NCI-H2171 treated with DMSO at 0.1 percent for 48 hours (cell line): ENCODE measurements at regions not wholly inside any gene's neighbourhood (a gene's known extent, or its start where the extent isn't known, plus 50 kb on each side); places are given as distances from the start of the nearest gene placed in this dataset.
A peak's percentile ranks its signal among the peaks of the same experiment; 100 is the strongest.

Experiments
- DNase-seq: peaks from one replicate; lab custom pipeline; 2025; lab: John Stamatoyannopoulos, UW

- no peak for DNase-seq
Measured at GRCh38 chr20:22794200-22794599, 209.8 kb upstream of the FOXA2 start.

DNA sequence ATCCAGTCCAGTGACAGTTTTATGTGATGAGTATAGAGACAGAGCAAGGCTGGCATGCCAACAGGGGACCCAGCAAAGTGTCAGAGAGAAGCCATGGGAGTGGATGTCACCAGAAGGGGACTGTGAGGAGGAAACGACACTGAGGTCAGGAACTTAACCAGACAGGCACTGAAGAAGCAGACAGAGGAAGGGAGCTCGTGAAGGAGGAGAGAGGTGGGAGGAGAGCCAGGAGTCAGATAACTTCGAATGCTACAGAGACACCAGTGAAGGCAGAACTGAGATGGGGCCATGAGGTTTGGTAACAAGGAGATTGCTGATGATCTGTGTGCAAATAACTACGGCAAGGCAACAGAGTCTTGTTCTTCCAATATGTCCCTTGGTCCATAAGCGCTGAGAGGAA lies 211.1 kb upstream of the FOXA2 start:
- DNase-seq = no peak

GRCh38 chr20:22795871-22796270 lies 211.5 kb upstream of the FOXA2 start:
- no peak for DNase-seq

DNA sequence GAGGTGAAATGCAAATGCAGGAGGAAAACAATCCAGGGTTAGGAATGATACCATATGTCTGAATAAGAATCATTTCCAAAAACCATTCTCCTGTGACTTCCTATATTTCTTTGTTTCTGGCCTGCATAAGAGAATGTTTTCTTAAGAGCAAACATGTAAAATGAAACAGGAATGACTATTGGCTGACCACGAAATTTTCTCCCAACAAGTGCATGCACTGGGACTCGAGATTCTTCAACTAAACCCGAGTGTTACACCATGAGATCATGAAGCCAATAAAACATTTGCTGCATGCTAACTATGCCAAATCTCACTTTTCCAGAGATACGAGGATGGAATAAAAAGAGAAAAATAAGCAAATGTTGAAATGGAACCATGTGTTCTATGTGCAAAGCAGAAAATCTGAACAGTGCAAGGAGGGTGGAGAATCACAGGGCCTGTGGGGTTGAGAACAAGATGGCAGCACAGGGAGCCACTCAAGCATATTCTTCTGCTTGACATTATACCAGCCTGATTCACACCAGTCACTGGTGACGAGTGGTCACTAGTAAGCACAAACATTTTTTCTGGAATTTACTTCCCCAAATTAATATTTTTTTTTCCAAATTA lies 212.2 kb upstream of the FOXA2 start:
- DNase-seq = no peak

GRCh38 chr20:22797103-22797502 lies 212.7 kb upstream of the FOXA2 start:
- DNase-seq = no peak

DNA sequence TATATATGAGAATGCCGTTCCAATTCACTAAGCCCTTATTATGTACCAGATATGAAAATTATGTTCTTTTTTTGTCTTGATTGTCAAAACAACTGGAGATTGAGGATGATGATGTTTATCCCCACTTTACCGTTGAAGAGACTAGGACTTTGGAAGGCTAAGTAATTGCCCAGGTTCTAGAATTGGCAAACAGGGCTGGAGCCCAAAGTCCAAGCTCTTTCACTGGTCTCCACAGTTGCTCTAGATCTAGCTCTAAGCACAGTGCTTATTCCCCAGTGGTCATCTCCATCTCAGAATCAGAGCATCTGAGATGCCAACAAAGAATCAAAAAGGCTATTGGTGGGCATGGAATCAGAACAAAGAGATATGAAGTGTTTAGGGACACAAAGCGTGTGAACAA lies 215.3 kb upstream of the FOXA2 start:
- no peak for DNase-seq

- DNase-seq = no peak
Measured at GRCh38 chr20:22800129-22800528, 215.8 kb upstream of the FOXA2 start.

- no peak for DNase-seq
Measured at GRCh38 chr20:22801528-22801927, 217.2 kb upstream of the FOXA2 start.

DNA sequence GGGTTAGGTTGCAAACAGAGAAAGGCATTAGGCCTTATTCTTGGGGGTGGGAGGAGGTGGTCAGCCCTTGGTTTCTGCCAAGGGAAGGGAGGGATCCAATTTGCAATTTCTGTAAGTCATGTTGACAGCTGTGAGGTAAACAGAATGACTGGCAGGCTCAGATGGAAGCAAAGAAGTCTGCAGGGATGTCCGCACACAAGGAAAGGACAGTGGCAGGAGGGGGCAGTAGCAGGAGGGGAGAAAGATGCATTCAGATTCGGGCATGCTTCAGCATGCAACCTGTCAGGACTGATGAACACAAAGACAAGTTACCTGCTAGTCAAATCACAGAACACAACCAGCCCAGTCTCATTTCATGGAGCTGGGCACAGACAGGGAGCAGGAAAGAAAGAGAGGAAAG lies 217.9 kb upstream of the FOXA2 start:
- no peak for DNase-seq

GRCh38 chr20:22805219-22805618 lies 220.8 kb upstream of the FOXA2 start:
- DNase-seq = no peak

DNA sequence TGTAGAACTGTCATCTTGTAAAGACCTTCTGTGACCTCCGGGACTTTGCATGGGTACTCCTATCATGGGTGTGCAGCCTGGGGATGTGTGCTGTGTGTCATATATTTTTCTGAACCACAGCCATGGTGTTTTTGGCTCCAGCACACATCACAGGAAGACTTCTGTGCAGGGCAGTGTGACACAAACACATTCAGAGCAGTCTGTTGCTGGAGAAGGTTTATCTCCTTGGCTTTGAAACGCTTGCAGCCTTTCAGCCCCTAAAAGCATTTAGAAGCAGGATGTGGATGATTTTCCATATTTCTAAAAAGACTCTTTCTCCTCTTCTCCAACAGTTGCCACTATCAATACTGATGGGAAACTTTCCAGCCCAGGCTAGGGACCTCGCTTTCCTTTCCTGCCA lies 221.6 kb upstream of the FOXA2 start:
- no peak for DNase-seq

DNA sequence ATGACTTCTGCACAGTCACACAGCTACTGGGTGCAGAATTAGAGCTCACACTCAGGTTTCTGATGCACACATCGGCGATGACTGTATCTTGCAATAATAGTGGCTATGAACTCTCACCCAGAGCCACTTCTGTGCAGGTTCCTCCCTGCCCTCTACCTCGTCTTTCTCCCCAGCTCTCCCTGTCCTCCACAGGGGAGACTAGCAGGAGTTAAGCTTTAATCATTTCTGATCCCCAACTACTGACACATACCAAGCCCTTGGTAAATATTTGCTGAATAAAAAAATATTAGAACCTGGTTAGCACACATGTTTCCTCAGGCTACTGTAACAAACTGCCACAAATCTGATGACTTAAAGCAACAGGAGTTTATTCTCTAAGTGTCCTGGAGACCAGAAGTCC lies 222.7 kb upstream of the FOXA2 start:
- DNase-seq = no peak

DNA sequence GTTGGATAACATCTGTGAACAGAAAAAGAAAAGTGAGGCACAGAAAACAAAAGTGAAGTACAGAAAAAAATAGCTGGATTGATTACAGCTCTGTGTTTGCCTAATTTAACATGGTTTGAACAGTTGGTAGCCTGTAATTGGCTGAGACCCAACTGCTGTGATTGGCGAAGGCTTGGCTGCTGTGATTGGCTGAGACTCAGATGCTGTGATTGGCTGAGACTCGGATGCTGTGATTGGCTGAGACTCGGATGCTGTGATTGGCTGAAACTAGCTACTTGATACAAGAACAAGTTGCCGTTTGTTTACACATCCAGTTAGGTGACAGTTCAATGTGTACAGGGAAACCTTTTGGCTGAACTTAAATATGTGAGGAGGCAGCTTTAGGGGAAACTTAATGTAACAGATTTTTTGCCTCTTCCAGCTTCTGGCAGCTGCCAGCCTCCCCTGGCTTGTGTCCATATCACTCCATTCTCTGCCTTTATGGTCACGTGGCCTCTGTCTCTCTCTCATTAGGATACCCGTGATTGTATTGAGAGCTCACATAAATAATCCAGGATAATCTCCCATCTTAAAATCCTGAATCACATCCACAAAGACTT lies 223.4 kb upstream of the FOXA2 start:
- peak; percentile 32 for DNase-seq

DNA sequence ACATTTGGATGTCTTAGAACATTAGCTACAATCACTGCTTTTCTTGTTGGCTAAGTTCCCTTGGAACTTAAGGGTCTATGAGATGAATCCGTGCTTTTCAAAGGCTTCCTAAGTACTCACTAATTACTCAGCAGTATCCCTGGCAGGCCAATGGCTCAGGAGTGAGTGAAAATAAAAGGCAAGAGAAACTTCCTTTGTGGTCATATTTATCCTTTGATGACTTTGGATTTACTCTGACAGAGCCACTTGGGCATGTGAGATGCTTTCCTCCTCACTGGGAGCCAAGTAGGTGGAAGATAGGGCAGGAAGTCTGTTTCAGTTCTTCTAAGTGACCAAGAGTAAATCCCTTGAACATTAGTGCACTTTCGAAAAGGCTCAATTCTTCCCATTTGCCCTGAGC lies 224.3 kb upstream of the FOXA2 start:
- DNase-seq = no peak

- DNase-seq = no peak
Measured at GRCh38 chr20:22810030-22810429, 225.1 kb upstream of the SSTR4 start.

GRCh38 chr20:22810626-22811569 lies 224.2 kb upstream of the SSTR4 start:
- DNase-seq = no peak

GRCh38 chr20:22814471-22815205 lies 220.5 kb upstream of the SSTR4 start:
- no peak for DNase-seq

GRCh38 chr20:22815206-22815551 lies 219.9 kb upstream of the SSTR4 start:
- DNase-seq = no peak

DNA sequence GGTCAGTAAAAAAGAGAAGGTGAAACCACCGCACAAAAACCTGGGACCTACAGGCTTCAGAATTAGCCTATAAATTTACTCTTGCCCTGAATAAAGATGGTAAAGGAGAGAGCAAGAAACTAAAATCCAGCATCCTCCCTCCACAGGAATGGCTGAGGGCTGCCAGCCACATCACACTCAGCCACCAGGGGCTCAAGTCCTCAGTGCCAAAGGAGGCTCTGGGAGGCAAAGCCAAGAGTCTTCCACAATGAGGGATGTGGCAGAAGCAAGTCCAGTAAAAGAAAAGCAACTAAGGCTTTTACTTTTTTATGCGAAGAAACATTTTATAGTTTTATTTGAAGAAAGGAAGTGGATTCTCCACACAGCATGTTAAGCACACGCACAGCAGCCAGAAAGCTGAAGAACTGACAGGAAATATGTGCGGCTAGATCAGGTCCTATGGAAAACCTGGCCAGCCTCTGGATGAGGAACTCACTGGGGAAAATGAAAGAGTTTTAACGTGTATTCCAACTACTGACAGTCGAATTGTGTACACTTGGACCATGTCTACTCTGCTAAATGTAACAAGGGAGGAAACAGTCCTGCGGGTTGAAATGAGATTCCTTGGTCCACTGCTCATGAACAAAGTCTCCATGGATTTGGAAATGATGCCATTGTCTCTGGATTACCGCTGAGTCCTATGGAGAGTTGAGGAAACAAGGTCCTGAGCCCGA lies 219.4 kb upstream of the SSTR4 start:
- no peak for DNase-seq

- DNase-seq = no peak
Measured at GRCh38 chr20:22818636-22819035, 216.5 kb upstream of the SSTR4 start.

DNA sequence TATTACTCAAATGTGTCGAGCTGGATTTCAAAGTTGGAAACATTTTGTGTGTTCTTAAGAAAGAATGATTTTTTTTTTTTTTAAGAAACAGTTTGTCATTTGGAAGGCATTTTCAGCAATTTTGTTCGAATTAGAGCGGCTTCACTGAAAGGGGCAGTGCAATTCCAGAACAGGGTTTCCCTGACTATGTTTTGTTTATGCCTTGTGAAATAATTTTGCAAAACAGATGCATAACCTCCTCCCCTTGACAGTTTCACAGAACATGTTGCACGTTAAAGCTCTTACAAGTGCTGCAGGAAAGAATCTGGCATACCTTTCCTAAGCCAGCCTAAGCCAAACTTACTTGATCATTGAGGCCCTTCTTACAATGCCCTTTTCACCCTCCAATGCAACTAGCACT lies 216.0 kb upstream of the SSTR4 start:
- DNase-seq = no peak

DNA sequence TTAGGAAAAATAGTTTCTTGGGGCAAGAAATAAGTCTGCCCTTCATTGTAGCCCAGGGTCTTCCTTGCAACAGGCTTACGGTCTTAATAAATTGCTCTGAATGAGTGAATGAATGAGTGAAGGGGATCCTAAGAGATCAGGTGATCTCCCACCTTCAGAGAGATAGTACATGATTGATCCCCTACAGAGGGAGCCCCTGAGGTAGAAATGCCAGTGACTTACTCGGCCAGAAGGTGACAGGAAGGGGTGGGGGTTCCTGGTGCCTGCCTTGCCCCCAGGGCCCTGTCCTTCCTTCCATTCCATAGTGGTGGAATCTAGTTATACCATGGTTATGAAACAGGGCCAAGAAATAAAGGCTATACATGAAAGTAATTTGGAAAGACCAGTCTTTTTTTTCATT lies 215.3 kb upstream of the SSTR4 start:
- DNase-seq = no peak
